D721Med (cell line): ENCODE measurements at regions not wholly inside any gene's neighbourhood (a gene's known extent, or its start where the extent isn't known, plus 50 kb on each side); places are given as distances from the start of the nearest gene placed in this dataset.

ENCODE experiments used
- DNase-seq: peaks from one replicate; pipeline ENCODE4 v3.0.0; 2011; ENCODE audit warnings: low spot score; ENCODE audit not compliant: insufficient read length
- FAIRE-seq: peaks from 2 replicates; lab custom pipeline; 2011; peaks lifted over from hg19 to GRCh38; lab: Jason Lieb, UNC
- CTCF ChIP-seq: IDR thresholded peaks from 2 replicates; pipeline ENCODE4 v1.5.1; 2012; ENCODE audit warnings: mild to moderate bottlenecking, control low read depth; ENCODE audit not compliant: insufficient read depth; ENCODE audit errors: missing control alignments

DNA sequence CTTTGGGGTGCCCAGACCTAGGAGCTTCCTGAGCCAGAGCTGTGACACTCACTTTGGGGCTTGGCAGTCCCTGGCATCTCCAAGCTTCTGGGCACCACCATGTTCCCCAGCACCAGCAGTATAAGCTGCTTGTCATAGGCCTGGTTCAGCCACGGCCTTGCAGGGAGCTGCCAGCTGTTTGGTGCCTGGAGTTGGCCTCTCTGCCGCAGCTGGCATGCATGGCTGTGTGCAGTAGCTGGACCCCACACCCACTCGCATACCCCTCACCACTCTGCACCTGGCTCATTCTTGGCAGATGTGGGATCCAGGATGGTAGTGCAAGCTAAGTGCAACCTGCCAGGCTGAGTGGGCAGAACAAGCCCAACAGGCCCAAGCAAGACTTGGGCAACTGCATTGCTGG, 73.4 kb upstream of the BRD7 start:
- DNase-seq (no peak), FAIRE-seq (no peak)
- TF ChIP-seq CTCF, result no peak

- DNase-seq (no peak), FAIRE-seq (no peak)
- TF ChIP-seq CTCF, result no peak
Observed at GRCh38 chr16:50441486-50442157, 72.8 kb upstream of the BRD7 start.

GRCh38 chr16:50440991-50441390, 72.2 kb upstream of the BRD7 start:
- no peak for TF ChIP-seq CTCF
- DNase-seq (no peak), FAIRE-seq (no peak)

- no peak for FAIRE-seq
Observed at GRCh38 chr16:50440531-50440930, 71.7 kb upstream of the BRD7 start.

DNA sequence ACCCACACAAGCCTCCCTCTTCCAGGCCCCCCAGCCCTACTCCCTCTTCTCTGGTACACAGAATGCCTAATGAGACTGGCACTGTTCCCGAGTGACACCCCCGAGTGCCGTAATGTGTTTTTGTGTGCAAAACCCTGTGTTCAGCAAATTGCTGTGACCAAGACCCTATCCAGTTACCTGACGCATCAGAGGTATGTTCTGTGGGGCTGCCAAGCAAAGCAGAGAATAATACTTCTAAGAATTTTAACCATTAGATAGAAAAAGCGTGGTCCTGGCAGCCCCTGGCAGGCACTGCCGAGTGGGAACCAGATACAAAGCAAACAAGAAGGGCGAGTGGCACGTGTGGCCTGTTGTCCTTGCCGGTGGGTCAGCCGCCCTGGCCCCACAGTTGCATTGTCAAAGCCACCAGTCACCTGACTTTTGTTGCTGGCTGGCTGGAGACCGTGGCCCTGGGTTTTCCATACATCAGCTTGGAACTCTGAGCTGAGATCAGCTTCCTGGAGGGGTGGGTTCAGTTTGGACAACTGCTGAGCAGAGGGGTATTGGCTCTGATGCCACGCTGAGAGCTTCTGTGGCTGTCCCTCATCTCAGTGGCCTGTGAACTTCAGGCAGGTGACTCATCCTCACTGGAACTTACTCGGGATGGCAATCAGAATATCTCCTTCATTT, 69.1 kb upstream of the BRD7 start:
- TF ChIP-seq CTCF, result no peak
- FAIRE-seq (no peak), DNase-seq (no peak)

More at GRCh38 chr16:50440531-50440930, 71.7 kb upstream of the BRD7 start:
- no peak for DNase-seq
- no peak for TF ChIP-seq CTCF

- TF ChIP-seq CTCF, result no peak
- FAIRE-seq (no peak), DNase-seq (no peak)
Observed at GRCh38 chr16:50436271-50436670, 67.5 kb upstream of the BRD7 start.
